ENCODE measurements at regions not wholly inside any gene's neighbourhood (a gene's known extent, or its start where the extent isn't known, plus 50 kb on each side); places are given as distances from the start of the nearest gene placed in this dataset.
"Not testable (repeated sequence)": the region's sequence is repeated elsewhere in the genome, so short reads cannot be mapped to it uniquely, and the experiment has no call there.

DNA sequence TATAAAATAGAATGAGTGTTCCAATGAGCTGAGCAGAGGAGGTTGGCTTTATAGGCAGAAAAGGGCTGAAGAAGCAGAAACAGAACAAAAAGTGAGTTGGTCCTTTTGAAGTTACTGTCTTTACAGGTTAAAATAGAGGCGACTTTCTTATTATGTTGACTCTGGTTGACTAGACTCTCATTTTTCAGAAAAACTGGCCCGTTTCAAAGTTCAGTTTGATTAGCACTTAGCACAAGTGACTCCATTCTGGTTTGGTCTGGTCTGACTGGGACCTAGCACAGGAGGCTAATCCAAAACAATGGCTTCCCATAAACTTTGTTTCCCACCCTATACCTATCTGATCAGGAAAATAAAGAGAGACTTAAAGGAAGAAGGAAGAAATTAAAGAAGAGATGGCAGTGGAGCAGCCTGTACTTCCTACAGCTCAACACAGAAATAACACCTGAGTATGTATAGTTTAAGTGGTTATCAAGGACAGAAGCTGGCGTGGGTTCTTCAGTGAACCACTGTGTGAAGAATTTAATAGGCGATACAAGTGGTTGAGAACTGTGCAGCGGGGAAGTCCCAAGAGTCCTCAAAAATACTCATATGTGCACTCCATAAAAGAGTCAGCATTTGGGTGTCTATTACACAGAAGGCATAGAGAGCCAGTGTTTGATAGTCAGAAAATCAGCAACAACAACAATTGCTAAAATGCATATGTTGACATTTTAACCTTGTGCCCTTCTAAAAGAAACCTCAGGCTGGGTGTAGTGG, 554.8 kb upstream of the HTR2C start:
- Histone ChIP-seq H3K9me3 (ENCODE audit: control insufficient read depth, insufficient read depth, low read length) (no peaks in the 10 kb centered on the region), H3K27me3 (ENCODE audit: control insufficient read depth, insufficient read depth, low read length) (no peaks in the 10 kb centered on the region), H3K4me1 (ENCODE audit: control insufficient read depth, insufficient read depth, low read length) (no peaks in the 10 kb centered on the region), H3K27ac (ENCODE audit: low read length) (no peak overlapping the region), H3K36me3 (ENCODE audit: control insufficient read depth, insufficient read depth, low read length) (no peaks in the 10 kb centered on the region), H3K4me3 (ENCODE audit: low read length) (no peak overlapping the region)
- no peak for DNase-seq (ENCODE audit: low read depth, low spot score)
- no CpG with 5 or more reads among the region's 5 CpGs for WGBS (ENCODE audit: insufficient coverage, insufficient read length)

DNA sequence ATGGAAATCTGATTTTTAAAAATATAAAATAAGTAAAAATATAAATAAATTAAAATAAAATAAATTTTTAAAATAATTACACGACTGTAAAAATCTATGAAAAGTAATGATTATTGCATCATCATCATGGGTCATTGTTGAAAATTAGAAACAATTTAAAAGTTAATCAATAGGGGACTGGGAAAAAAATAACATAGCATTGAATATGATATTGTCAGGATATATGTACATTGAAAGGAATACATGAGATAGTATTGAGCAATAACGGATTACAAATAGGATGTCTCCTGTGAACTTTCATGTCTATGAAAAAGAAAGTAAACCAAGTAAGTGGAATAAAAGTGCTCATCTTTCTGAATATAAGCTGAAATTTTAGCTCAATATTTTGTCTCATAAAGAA, 566.8 kb upstream of the HTR2C start:
- no peaks in the 10 kb centered on the region for H3K36me3 ChIP-seq (ENCODE audit: control insufficient read depth, insufficient read depth, low read length)
- no CpG with 5 or more reads among the region's 2 CpGs for WGBS (ENCODE audit: insufficient coverage, insufficient read length)
- H3K4me1 ChIP-seq (ENCODE audit: control insufficient read depth, insufficient read depth, low read length): no peaks in the 10 kb centered on the region
- no peak overlapping the region for H3K27ac ChIP-seq (ENCODE audit: low read length)
- no peak for DNase-seq (ENCODE audit: low read depth, low spot score)
- H3K4me3 ChIP-seq (ENCODE audit: low read length): no peak overlapping the region
- H3K9me3 ChIP-seq (ENCODE audit: control insufficient read depth, insufficient read depth, low read length): no peaks in the 10 kb centered on the region
- H3K27me3 ChIP-seq (ENCODE audit: control insufficient read depth, insufficient read depth, low read length): no peaks in the 10 kb centered on the region

DNA sequence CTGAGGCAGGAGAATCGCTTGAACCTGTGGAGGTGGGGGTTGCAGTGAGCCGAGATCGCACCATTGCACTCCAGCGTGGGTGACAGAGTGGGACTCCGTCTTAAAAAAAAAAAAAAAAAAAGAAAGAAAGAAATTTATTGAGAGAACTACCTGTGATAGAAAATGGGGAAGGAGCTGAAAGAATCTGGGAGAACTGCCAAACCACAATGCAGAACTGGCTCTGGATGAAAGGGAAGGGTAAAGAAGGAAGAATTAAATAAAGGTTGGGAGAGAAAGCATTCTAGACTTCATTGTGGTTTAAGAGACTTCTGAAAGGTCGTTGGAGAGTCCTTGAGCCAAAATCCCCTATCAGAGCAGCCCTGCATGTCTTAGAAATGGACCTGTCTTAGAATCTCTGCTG, 567.9 kb upstream of the HTR2C start:
- H3K27ac ChIP-seq (ENCODE audit: low read length): no peak overlapping the region
- H3K36me3 ChIP-seq (ENCODE audit: control insufficient read depth, insufficient read depth, low read length): no peaks in the 10 kb centered on the region
- no peak for DNase-seq (ENCODE audit: low read depth, low spot score)
- no peaks in the 10 kb centered on the region for H3K4me1 ChIP-seq (ENCODE audit: control insufficient read depth, insufficient read depth, low read length)
- no peaks in the 10 kb centered on the region for H3K9me3 ChIP-seq (ENCODE audit: control insufficient read depth, insufficient read depth, low read length)
- no CpG with 5 or more reads among the region's 6 CpGs for WGBS (ENCODE audit: insufficient coverage, insufficient read length)
- H3K4me3 ChIP-seq (ENCODE audit: low read length): no peak overlapping the region
- H3K27me3 ChIP-seq (ENCODE audit: control insufficient read depth, insufficient read depth, low read length): no peaks in the 10 kb centered on the region

DNA sequence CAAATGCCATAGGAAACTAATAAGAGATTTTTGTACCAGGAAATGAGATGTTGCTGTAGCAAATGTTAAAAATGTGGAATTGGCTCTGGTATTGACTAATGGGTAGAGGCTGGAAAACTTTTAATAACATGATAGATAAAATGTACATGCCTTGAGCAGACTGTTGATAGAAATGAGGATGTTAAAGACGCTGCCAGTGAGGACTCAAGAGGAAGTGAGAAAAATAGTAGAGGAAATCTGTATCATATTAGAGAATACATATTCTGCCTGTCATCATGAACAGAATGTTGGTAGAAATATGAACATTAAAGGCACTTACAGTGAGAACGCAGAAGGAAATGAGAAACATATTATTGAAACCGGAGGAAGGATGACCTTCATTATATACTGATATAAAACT, 577.2 kb upstream of the HTR2C start:
- Histone ChIP-seq H3K27ac (ENCODE audit: low read length) (no peak overlapping the region), H3K9me3 (ENCODE audit: control insufficient read depth, insufficient read depth, low read length) (no peaks in the 10 kb centered on the region), H3K4me1 (ENCODE audit: control insufficient read depth, insufficient read depth, low read length) (no peaks in the 10 kb centered on the region), H3K4me3 (ENCODE audit: low read length) (no peak overlapping the region), H3K27me3 (ENCODE audit: control insufficient read depth, insufficient read depth, low read length) (no peaks in the 10 kb centered on the region), H3K36me3 (ENCODE audit: control insufficient read depth, insufficient read depth, low read length) (no peaks in the 10 kb centered on the region)
- DNase-seq (ENCODE audit: low read depth, low spot score): no peak
- no CpG with 5 or more reads among the region's 3 CpGs for WGBS (ENCODE audit: insufficient coverage, insufficient read length)

DNA sequence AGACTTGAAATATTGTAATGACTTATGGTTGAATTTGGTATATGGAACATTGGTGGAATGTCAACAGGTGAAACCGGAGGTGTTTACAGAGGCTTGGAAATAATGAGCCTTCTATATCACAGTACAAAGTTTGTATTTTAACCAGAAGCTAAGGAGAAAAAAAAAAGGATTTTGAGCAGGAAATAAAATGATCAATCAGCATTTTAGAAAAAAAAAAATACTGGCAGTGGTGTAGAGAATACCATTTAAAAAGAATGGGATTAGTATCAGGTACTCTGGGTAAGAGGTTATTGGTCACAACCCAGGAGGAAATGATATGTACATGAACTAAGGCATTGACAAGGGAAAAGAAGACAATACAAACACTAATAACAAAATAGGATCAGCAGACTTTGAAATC, 587.1 kb upstream of the HTR2C start:
- Histone ChIP-seq H3K9me3 (ENCODE audit: control insufficient read depth, insufficient read depth, low read length) (no peaks in the 10 kb centered on the region), H3K36me3 (ENCODE audit: control insufficient read depth, insufficient read depth, low read length) (no peaks in the 10 kb centered on the region), H3K27me3 (ENCODE audit: control insufficient read depth, insufficient read depth, low read length) (no peaks in the 10 kb centered on the region), H3K27ac (ENCODE audit: low read length) (no peak overlapping the region), H3K4me1 (ENCODE audit: control insufficient read depth, insufficient read depth, low read length) (no peaks in the 10 kb centered on the region), H3K4me3 (ENCODE audit: low read length) (no peak overlapping the region)
- no peak for DNase-seq (ENCODE audit: low read depth, low spot score)
- WGBS (ENCODE audit: insufficient coverage, insufficient read length): no CpG with 5 or more reads among the region's 1 CpG

DNA sequence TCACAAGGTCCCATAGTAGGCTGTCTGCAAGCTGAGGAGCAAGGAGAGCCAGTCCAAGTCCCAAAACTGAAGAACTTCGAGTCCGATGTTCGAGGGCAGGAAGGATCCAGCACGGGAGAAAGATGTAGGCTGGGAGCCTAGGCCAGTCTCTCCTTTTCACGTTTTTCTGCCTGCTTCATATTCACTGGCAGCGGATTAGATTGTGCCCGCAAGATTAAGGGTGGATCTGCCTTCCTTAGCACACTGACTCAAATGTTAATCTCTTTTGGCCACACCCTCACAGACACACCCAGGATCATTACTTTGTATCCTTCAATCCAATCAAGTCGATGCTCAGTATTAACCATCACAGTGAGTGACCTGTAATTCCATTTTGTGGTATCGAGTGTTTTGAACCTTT, 592.2 kb upstream of the HTR2C start:
- H3K4me1 ChIP-seq (ENCODE audit: control insufficient read depth, insufficient read depth, low read length); H3K9me3 ChIP-seq (ENCODE audit: control insufficient read depth, insufficient read depth, low read length); H3K27ac ChIP-seq (ENCODE audit: low read length); H3K27me3 ChIP-seq (ENCODE audit: control insufficient read depth, insufficient read depth, low read length); H3K36me3 ChIP-seq (ENCODE audit: control insufficient read depth, insufficient read depth, low read length); DNase-seq (ENCODE audit: low read depth, low spot score): not testable (repeated sequence)
- H3K4me3 ChIP-seq (ENCODE audit: low read length): peak overlapping the region; percentile 22; the same call in 1 of the 2 replicates
- WGBS (ENCODE audit: insufficient coverage, insufficient read length): no CpG with 5 or more reads among the region's 9 CpGs

DNA sequence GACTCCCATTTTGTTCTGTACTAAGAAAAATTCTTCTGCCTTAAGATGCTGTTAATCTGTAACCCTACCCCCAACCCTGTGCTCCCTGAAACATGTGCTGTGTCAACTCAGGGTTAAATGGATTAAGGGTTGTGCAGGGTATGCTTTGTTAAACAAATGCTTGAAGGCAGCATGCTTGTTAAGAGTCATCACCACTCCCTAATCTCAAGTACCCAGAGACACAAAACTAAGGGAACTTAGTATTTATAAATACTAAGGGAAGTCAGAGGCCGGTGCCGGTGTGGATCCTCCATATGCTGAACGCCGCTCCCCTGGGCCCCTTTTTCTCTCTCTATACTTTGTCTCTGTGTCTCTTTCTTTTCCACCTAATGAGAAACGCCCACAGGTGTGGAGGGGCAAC, 593.2 kb upstream of the HTR2C start:
- not testable (repeated sequence) for H3K27ac ChIP-seq (ENCODE audit: low read length); H3K36me3 ChIP-seq (ENCODE audit: control insufficient read depth, insufficient read depth, low read length); H3K9me3 ChIP-seq (ENCODE audit: control insufficient read depth, insufficient read depth, low read length); H3K4me1 ChIP-seq (ENCODE audit: control insufficient read depth, insufficient read depth, low read length); H3K27me3 ChIP-seq (ENCODE audit: control insufficient read depth, insufficient read depth, low read length); DNase-seq (ENCODE audit: low read depth, low spot score)
- H3K4me3 ChIP-seq (ENCODE audit: low read length): peak overlapping the region; percentile 28; the same call in 1 of the 2 replicates
- no CpG with 5 or more reads among the region's 5 CpGs for WGBS (ENCODE audit: insufficient coverage, insufficient read length)

DNA sequence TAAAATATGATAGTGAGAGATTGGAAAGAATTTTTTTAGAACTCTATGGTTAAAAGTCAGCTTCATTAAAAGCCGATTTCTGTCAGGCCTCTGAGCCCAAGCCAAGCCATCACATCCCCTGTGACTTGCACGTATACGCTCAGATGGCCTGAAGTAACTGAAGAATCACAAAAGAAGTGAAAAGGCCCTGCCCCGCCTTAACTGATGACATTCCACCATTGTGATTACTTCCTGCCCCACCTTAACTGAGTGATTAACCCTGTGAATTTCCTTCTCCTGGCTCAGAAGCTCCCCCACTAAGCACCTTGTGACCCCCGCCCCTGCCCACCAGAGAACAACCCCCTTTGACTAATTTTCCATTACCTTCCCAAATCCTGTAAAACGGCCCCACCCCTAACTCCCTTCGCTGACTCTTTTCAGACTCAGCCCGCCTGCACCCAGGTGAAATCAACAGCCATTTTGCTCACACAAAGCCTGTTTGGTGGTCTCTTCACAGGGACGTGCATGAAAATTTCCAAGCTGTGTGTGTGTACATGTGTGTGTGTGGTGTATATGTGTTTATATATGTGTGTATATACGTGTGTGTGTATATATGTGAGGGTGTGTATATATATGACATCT, 595.5 kb upstream of the HTR2C start:
- DNase-seq (ENCODE audit: low read depth, low spot score); H3K4me3 ChIP-seq (ENCODE audit: low read length); H3K4me1 ChIP-seq (ENCODE audit: control insufficient read depth, insufficient read depth, low read length); H3K36me3 ChIP-seq (ENCODE audit: control insufficient read depth, insufficient read depth, low read length); H3K27ac ChIP-seq (ENCODE audit: low read length); H3K27me3 ChIP-seq (ENCODE audit: control insufficient read depth, insufficient read depth, low read length); H3K9me3 ChIP-seq (ENCODE audit: control insufficient read depth, insufficient read depth, low read length): not testable (repeated sequence)
- WGBS (ENCODE audit: insufficient coverage, insufficient read length): 83% methylated on average over 1 of the region's 10 CpGs

DNA sequence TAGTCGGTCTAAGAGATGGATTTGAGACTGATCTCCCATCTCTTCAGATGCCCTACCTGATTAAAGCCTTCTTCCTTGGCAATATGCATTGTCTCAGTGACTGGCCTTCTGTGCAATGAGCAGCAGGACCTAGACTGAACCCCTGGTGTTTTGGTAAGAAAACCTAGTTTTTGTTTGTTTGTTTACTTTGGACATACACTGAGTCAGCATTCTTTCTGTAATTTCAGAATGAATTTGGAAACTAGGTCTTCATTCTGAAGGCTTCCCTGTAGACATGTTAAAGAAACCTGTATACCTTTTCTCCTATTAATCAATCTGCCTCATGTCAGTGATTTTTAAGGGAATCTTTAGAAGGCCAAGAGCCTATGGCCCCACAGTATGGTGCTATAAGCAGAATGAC, 597.5 kb upstream of the HTR2C start:
- Histone ChIP-seq H3K4me3 (ENCODE audit: low read length) (no peak overlapping the region), H3K4me1 (ENCODE audit: control insufficient read depth, insufficient read depth, low read length) (0 out of 2 replicates have a peak, but pooled peaks cover 1% of the 10 kb centered on the region), H3K36me3 (ENCODE audit: control insufficient read depth, insufficient read depth, low read length) (no peaks in the 10 kb centered on the region; the same call in 1 of the 2 replicates), H3K27ac (ENCODE audit: low read length) (no peak overlapping the region), H3K9me3 (ENCODE audit: control insufficient read depth, insufficient read depth, low read length) (no peaks in the 10 kb centered on the region), H3K27me3 (ENCODE audit: control insufficient read depth, insufficient read depth, low read length) (no peaks in the 10 kb centered on the region)
- no CpG with 5 or more reads among the region's 1 CpG for WGBS (ENCODE audit: insufficient coverage, insufficient read length)
- DNase-seq (ENCODE audit: low read depth, low spot score): no peak

DNA sequence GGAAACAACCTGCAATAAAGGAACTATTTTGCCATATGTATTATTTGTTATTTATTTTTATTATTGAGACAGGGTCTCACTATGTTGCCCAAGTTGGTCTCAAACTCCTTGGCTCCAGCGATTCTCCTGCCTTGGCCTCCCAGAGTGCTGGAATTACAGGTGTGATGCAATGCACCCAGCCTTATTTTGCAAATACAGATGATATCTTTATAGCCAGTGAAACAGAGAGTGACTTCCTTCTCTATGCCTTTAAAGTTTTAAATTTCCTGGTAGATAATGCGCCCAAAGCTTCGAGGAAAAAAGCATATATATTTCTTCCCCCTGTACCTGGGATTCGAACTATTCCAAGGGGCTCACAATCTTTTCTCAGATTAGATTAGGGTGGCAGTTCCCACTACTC, 601.1 kb upstream of the HTR2C start:
- Histone ChIP-seq H3K9me3 (ENCODE audit: control insufficient read depth, insufficient read depth, low read length) (no peaks in the 10 kb centered on the region), H3K27me3 (ENCODE audit: control insufficient read depth, insufficient read depth, low read length) (no peaks in the 10 kb centered on the region), H3K4me1 (ENCODE audit: control insufficient read depth, insufficient read depth, low read length) (no peaks in the 10 kb centered on the region), H3K4me3 (ENCODE audit: low read length) (no peak overlapping the region), H3K27ac (ENCODE audit: low read length) (no peak overlapping the region), H3K36me3 (ENCODE audit: control insufficient read depth, insufficient read depth, low read length) (no peaks in the 10 kb centered on the region; the same call in 1 of the 2 replicates)
- WGBS (ENCODE audit: insufficient coverage, insufficient read length): no CpG with 5 or more reads among the region's 4 CpGs
- no peak for DNase-seq (ENCODE audit: low read depth, low spot score)

DNA sequence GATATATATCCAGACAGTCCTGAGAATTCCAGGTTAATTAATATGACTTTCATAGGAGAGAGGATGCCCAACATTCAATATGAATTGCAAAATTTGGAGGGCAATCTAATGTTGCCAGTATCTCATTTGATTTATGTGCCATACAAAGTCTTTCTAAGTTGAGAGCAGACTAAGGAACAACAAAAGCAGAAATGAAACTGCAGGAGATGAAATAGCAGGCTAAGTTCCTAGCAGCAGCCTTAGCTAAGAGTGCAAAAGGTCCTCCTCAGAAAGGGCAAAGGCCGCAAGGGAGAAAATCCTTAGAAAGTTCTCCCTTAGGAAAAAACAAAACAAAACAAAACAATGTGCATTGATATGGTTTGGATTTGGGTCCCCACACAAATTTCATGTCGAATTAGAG, 602.9 kb upstream of the HTR2C start:
- H3K9me3 ChIP-seq (ENCODE audit: control insufficient read depth, insufficient read depth, low read length): no peaks in the 10 kb centered on the region
- no CpG with 5 or more reads among the region's 2 CpGs for WGBS (ENCODE audit: insufficient coverage, insufficient read length)
- no peak overlapping the region for H3K4me3 ChIP-seq (ENCODE audit: low read length)
- H3K27ac ChIP-seq (ENCODE audit: low read length): no peak overlapping the region
- no peaks in the 10 kb centered on the region for H3K4me1 ChIP-seq (ENCODE audit: control insufficient read depth, insufficient read depth, low read length)
- H3K27me3 ChIP-seq (ENCODE audit: control insufficient read depth, insufficient read depth, low read length): no peaks in the 10 kb centered on the region
- DNase-seq (ENCODE audit: low read depth, low spot score): no peak
- no peaks in the 10 kb centered on the region; the same call in 1 of the 2 replicates for H3K36me3 ChIP-seq (ENCODE audit: control insufficient read depth, insufficient read depth, low read length)
